Brain microvascular endothelial cell (primary cell): ENCODE measurements at regions not wholly inside any gene's neighbourhood (a gene's known extent, or its start where the extent isn't known, plus 50 kb on each side); places are given as distances from the start of the nearest gene placed in this dataset.

Experiments
- DNase-seq: peaks from one replicate; pipeline ENCODE4 v3.0.0-alpha.2; 2020
- H3K27ac ChIP-seq: fragments of 250-450 bp; sonication (Bioruptor Pico); 2 replicates; pipeline ENCODE4 v1.5.1; 2020; ENCODE audit warnings: mild to moderate bottlenecking, moderate library complexity
- H3K27me3 ChIP-seq: fragments of 250-450 bp; sonication (Bioruptor Pico); replicated peaks from 2 replicates; pipeline ENCODE4 v1.5.1; 2020; ENCODE audit warnings: mild to moderate bottlenecking
- H3K36me3 ChIP-seq: fragments of 250-450 bp; sonication (Bioruptor Pico); replicated peaks from 2 replicates; pipeline ENCODE4 v1.5.1; 2020; ENCODE audit warnings: mild to moderate bottlenecking
- H3K4me3 ChIP-seq: 2 replicates; pipeline ENCODE4 v1.5.1; 2011; ENCODE audit warnings: low read depth, mild to moderate bottlenecking, control low read depth, low read length, moderate library complexity
- CTCF ChIP-seq: IDR thresholded peaks from 2 replicates; pipeline ENCODE4 v1.5.1; 2011; ENCODE audit warnings: low read depth, mild to moderate bottlenecking, moderate library complexity, low read length, control low read depth, inconsistent platforms; ENCODE audit errors: missing control alignments
- in situ Hi-C: cut with HindIII; loops from 2 replicates; pipeline ENCODE4 v1.10.0; 2017; ENCODE audit warnings: low sequenced_read_pairs, low pct_ligation_motif_present

DNA sequence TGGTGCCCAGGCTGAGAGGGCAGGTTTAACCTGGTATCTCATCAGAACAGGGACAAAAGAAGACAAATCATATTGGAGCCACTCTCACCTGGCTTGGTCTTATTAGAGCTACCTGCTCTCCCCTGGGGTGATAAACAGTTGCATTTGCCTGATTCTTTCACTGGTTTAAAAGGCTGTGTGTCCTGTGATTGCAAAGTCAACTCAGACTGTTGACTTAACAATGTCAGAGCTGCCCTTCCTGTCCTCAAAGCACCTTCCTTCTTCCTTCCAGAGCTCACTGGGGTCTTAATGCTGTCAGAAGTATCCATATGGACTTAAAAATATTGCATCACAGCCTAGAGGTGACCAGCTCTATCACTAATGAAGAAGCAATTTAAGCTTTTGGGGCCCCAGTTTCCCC lies 50.5 kb upstream of the MINAR1 start:
- Histone ChIP-seq H3K27me3 (no peaks in the 10 kb centered on the region), H3K27ac (no peak overlapping the region), H3K4me3 (no peak overlapping the region), H3K36me3 (no peaks in the 10 kb centered on the region)
- no peak for DNase-seq
- in situ Hi-C loops: no loop called here
- no peak for TF ChIP-seq CTCF
